ENCODE measurements at regions not wholly inside any gene's neighbourhood (a gene's known extent, or its start where the extent isn't known, plus 50 kb on each side); places are given as distances from the start of the nearest gene placed in this dataset.

DNA sequence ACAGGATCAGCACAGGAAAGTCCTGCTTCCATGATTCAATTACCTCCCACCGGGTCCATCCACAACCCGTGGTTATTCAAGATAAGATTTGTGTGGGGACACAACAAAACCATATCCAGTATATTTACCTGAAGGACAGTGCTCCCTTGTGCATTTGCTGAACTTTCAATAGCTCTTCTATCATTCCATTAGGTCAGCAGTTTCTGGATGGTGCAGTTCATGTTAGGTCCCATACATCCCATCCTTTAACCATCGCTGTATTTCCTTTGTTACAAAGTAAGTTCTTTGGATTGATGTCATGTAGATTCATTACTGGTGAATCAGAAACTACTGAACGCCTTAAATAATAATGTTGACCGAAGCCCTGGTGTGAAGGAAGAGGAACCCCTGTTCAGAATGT lies 775.9 kb downstream of the TRIML1 start:
- TF ChIP-seq GATA2 (IDR thresholded peaks at IDR 0.05; ENCODE audit: low read depth, low read length) = no peak
- TF ChIP-seq GATA3 (IDR thresholded peaks at IDR 0.05; ENCODE audit: low read depth, low read length) = no peak

Data from SH-SY5Y (cell line).